ENCODE measurements at regions not wholly inside any gene's neighbourhood (a gene's known extent, or its start where the extent isn't known, plus 50 kb on each side); places are given as distances from the start of the nearest gene placed in this dataset.

- TF ChIP-seq POLR2AphosphoS5 (IDR thresholded peaks at IDR 0.05) (no peak), POLR2A (IDR thresholded peaks at IDR 0.05) (no peak), CTCF (IDR thresholded peaks at IDR 0.05) (no peak), EP300 (IDR thresholded peaks at IDR 0.05) (no peak)
Measured at GRCh38 chr1:82472489-82473131, 671.9 kb downstream of the ADGRL2 start.

All from suprapubic skin (tissue), 4 donors.